Kasumi-1 (cell line): ENCODE measurements at regions not wholly inside any gene's neighbourhood (a gene's known extent, or its start where the extent isn't known, plus 50 kb on each side); places are given as distances from the start of the nearest gene placed in this dataset.

Source experiments
- DNase-seq, 2 experiments: peaks; one replicate each; lab custom pipeline; 2025; lab: John Stamatoyannopoulos, UW

GRCh38 chr11:131235328-131236298 lies 134.8 kb upstream of the NTM start:
- DNase-seq, result no peak

GRCh38 chr11:131240421-131240820 lies 130.0 kb upstream of the NTM start:
- DNase-seq, result no peak

GRCh38 chr11:131242476-131243000 lies 127.9 kb upstream of the NTM start:
- DNase-seq, result no peak

GRCh38 chr11:131246156-131246555 lies 124.3 kb upstream of the NTM start:
- no peak for DNase-seq

GRCh38 chr11:131246663-131247062 lies 123.8 kb upstream of the NTM start:
- DNase-seq, result no peak

GRCh38 chr11:131248588-131248987 lies 121.8 kb upstream of the NTM start:
- DNase-seq, result no peak

GRCh38 chr11:131253142-131253655 lies 117.2 kb upstream of the NTM start:
- no peak for DNase-seq

- DNase-seq, result no peak
Measured at GRCh38 chr11:131253656-131254151, 116.7 kb upstream of the NTM start.

GRCh38 chr11:131254254-131254653 lies 116.2 kb upstream of the NTM start:
- DNase-seq, result no peak

- no peak for DNase-seq
Measured at GRCh38 chr11:131274233-131274632, 96.2 kb upstream of the NTM start.

GRCh38 chr11:131275580-131275979 lies 94.8 kb upstream of the NTM start:
- no peak for DNase-seq

GRCh38 chr11:131278472-131278871 lies 91.9 kb upstream of the NTM start:
- DNase-seq, result no peak

- no peak for DNase-seq
Measured at GRCh38 chr11:131279654-131280384, 90.6 kb upstream of the NTM start.

- no peak for DNase-seq
Measured at GRCh38 chr11:131281316-131281715, 89.1 kb upstream of the NTM start.

- DNase-seq, result no peak
Measured at GRCh38 chr11:131284041-131284440, 86.4 kb upstream of the NTM start.

- no peak for DNase-seq
Measured at GRCh38 chr11:131288521-131289091, 81.8 kb upstream of the NTM start.

- no peak for DNase-seq
Measured at GRCh38 chr11:131290185-131290584, 80.2 kb upstream of the NTM start.

- DNase-seq, result no peak
Measured at GRCh38 chr11:131295986-131296385, 74.4 kb upstream of the NTM start.

- DNase-seq, result no peak
Measured at GRCh38 chr11:131297441-131297840, 73.0 kb upstream of the NTM start.

GRCh38 chr11:131299598-131300438 lies 70.6 kb upstream of the NTM start:
- no peak for DNase-seq

GRCh38 chr11:131300439-131300717 lies 70.0 kb upstream of the NTM start:
- DNase-seq, result no peak
